ENCODE measurements at regions not wholly inside any gene's neighbourhood (a gene's known extent, or its start where the extent isn't known, plus 50 kb on each side); places are given as distances from the start of the nearest gene placed in this dataset.

DNA sequence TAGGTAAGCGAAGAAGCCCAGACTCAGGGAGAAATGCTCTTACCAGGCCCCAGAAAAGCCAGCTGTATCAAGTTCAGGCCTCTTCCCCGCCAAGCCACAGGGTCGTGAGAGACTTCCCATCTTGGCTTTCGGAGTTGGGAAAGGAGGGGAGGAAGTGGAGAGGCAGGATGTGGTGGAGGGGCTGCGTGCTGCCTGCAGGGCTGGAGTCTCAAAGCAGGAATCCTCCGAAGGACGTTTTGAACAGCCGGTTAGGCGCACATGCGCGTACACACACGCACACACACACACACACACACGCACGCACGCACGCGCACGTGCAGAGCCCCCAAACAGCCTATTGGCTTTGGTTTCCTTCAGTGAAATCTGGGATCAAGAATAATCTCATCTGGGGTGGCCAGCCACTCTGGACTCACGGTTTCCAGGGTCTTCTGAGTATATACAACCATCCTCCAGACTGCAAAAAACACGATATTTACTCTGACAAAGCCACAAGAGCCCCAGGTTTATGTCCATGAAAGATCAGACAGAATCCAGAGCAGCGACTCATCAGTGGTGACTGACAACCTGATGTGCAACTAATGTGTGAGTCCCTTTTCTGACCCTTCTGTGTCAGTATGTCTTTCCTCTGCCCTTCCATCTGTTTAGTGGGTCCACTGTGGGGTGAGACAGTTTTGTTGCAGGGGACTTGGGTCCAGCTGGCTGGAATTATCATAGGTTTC is 115.0 kb upstream of the ZNF438 start:
- DNase-seq, result no peak

GRCh38 chr10:31147210-31147608 is 115.5 kb upstream of the ZNF438 start:
- DNase-seq, result no peak

DNA sequence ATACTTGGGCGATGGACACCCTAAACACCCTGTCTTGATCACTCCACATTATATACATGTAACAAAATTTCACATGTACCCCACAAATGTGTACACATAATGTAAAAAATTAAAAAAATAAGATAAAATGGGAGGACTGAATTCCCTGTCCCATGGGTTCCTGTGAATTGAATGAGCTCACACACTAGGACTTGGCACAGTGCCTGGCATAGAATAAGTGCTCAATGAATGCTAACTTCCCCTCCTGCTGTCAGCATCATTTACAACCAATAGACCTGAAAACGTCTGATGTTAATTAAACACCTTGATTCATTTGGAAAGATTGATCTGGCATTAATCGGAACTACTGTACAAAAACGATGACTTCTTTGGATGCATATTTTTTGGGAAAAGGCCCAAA is 117.3 kb upstream of the ZNF438 start:
- no peak for DNase-seq

DNA sequence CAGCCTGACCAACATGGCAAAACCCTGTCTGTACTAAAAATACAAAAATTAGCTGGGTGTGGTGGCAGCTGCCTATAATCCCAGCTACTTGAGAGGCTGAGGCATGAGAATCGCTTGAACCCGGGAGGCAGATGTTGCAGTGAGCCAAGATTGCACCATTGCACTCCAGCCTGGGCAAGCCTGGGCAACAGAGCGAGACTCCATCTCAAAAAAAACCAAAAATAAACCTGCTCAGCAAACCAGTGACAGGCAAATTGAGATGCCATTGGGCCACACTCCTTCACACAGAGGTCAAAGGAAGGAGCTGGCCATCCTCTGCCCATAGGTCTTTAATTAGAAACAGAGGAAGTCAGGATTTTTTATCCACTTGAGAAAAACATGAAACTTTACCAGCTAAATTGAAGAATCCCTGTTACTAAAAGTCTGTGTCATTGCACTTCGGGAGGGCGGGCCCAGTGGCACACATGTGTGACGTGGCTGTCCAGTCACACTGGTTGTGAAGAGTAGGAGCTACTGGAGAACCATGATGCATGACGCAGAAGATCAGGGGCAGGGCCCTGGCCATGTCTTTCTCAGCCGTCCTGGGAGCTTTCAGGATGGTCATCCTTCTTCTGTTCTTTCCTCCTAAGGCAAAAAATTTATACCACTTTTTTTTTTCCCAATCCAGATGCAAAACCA is 118.3 kb upstream of the ZNF438 start:
- DNase-seq, result no peak

- DNase-seq, result no peak
These were observed 119.6 kb upstream of the ZNF438 start for GRCh38 chr10:31151301-31151700.

DNA sequence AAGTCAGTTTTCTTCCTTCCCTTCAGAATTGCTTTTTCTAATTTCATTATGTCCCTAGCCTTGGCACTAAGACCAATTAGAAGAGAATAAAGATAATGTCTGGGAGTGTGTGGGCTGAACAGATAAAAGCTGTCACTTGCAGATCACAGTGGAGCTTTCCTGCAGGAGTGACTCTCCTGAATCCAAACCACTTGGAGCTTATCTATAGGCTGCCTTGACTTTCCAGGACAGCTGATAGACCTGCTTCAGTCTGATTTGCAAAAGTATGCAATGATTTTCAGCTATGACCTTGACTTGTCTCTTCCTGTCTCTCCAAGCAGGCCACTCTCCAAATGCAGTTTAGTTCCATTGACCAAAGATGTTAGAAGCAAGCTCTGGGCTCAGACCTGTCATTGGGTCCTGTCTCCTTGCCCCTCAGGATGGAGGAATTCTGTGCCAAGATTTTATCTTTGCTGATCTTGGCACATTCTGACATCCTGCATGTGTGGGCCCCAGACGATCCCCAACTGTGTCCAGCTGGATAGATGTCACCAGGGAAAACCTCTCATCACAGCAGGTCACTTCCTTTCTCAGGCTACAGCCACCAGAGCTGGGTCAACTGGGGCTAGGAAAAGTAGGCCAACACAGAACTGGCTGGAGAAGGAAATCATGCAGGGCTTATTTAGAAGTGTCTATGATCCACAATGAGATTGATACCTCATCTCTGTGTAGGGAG is 120.9 kb upstream of the ZNF438 start:
- DNase-seq, result no peak

GRCh38 chr10:31153161-31153560 is 121.5 kb upstream of the ZNF438 start:
- no peak for DNase-seq

DNA sequence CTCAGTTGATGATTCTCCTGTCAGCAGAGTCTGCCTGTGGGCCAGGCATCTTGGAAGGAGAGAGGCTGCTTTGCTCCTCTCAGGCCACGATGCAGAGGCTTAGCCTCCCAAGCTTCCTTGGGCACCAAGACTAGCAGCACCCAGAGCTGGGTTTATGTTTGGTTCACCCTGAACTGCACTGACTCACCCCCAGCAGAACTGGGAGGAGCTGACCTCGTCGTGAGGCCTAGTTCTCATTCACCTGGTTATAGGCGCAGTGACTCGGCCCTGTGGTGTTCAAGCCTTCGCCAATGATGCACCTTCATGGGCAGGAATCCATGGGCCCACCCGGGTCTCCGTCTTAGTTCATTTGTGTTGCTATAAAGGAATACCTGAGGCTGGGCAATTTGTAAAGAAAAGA is 122.0 kb upstream of the ZNF438 start:
- DNase-seq, result no peak

DNA sequence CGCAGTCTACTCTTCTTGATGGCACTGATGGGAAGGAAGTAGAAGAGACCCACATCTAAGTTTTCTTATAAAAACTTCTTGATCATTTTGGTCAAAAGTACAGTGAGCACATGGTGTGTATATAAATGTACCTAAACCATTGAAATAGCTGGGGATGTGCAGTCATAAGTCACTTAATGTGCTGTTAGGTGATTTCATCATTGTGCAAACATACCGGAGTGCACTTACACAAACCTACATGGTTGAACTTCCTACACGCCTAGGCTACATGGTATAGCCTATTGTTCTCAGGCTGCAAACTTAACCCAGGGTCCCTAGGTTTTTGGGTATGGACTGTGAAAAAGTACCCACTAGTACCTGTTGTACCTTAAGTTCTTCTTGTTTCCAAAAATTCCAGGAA is 123.3 kb upstream of the ZNF438 start:
- no peak for DNase-seq

DNA sequence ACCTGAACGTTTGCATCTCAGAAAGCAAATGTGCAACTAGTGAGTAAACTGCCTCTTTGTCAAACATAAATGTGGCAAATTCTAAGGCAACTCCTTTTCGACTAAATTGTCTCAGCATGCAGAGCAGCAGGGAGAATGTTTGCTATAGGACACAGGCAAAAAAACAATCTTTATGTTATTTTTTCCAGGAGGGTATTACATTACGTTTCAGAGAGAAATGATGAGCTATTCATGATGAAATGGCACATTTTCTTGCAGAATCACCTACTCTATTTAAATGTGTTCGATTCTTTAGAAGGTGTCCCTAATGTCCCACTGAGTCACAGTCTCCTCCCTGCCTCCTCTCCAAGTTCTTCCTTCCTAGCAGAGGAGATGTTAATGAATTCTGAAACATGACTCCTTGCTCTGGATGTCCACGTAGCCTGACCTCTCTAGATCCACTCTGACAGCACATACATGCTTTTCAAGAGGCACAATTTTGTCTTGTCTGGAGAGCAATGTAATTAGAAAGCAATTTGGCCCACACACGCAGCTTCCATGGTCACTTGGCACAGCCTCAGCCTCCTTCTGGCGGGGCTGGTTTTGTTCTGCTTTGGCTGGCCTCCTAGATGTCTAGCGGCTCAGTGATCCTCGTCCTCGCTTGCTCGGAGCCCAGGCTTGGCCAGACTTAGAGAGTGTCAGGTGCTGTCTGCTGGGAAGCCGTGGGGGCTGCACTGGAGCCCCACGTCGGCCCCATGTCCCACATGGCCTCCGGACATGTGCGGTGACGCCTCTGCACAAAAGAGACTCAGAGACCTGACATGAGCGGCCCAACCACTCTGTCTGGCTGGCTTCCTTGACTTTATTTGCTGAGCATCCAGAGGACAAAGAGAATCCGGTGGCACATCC is 125.7 kb upstream of the ZNF438 start:
- no peak for DNase-seq

- no peak for DNase-seq
These were observed 126.5 kb upstream of the ZNF438 start for GRCh38 chr10:31158011-31158658.

DNA sequence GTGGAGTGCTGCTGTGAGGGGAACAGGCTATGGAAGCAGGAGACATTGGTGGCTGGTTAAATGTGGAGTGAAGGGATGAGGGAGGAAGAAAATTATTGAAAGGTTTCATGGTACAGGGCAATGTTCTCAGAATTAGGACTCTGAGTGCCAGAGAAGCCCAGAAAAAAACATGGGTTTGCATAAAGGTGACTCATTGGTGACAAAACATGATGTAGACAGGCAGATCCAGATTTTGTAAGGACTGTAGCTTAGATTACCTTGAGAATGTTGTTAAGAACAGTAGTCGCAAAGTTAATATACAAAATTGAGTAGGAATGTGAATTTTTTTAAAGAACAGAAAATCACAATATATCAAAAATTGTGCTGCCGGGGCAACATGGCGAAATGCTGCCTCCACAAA is 134.9 kb upstream of the ZNF438 start:
- no peak for DNase-seq

- no peak for DNase-seq
These were observed 139.0 kb upstream of the ZNF438 start for GRCh38 chr10:31170636-31171035.

DNA sequence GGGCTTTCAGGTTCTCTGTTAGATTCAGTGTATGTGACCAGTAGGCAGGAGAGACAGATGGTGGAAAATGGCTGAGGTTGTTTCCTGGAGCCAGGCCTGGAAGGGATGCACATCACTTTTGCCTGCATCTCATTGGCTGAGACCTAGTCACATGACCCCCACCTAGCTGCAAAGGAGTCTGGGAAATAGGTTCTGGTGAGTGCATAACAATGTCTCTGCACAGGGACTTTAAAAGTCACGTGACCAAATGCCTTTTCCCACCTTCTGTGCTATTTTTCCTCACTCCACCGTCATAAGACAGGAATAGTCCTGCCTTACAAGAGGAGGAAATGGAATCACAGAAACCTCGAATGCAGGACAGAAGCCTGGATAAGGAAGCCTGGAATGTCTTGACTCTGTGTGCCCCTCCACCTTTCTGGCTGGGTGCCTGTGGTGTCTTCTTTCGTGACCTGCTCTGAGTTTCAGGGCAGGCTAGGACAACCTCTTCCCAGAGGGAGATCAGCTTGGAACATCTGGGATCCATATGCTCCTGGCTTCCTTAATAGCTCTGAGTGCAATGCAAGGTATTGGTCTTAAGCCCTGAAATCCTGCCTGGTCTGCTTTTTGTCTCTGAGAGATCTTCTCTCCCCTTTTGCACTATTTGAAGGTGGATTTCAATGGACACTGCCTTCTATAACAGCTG is 139.9 kb upstream of the ZNF438 start:
- DNase-seq, result no peak

GRCh38 chr10:31172925-31173324 is 141.3 kb upstream of the ZNF438 start:
- no peak for DNase-seq

DNA sequence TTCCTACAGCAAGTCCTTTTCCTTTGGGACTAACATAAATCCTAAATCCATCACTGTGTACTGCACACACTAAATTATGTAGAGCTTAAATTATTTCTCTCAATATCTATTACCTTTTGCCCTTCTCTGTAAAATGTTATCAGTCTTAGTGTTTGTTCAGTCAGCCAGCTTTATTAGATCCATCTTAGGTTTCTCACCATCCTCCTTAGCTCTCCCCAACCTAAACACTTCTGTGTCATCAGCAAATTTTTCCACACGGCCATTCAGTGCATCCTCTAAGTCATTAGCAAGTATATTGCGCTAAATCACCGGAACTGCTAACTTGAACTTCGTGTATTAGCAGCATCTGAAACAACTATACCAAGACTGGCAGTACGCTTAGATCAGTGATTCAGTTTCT is 142.1 kb upstream of the ZNF438 start:
- no peak for DNase-seq

DNA sequence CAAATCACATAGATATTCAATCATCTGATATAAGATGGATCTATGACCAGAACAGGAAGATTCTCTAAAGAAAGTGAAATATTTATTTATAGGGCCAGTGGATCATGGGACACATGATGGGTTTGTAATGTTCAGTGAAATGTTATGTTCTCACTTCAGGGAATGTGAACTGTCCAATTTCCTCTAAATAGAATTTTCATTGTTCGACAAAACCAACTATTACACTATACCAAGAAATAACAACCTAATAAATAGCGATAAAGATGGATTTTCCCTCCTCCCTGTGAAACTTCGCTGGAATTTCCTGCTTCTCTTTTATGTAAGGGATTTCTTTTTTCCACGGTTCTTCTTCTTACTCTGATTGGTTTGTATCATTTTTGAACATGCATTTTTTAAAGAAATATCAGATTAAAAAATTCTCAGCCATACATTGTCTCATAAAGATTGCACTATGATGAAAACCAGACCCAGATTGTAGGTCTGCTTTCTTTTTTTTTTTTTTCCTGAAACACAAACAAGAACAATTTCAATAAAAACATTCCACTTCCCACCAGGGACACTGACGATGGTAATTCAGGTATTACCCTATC is 139.8 kb upstream of the ZEB1 start:
- no peak for DNase-seq

DNA sequence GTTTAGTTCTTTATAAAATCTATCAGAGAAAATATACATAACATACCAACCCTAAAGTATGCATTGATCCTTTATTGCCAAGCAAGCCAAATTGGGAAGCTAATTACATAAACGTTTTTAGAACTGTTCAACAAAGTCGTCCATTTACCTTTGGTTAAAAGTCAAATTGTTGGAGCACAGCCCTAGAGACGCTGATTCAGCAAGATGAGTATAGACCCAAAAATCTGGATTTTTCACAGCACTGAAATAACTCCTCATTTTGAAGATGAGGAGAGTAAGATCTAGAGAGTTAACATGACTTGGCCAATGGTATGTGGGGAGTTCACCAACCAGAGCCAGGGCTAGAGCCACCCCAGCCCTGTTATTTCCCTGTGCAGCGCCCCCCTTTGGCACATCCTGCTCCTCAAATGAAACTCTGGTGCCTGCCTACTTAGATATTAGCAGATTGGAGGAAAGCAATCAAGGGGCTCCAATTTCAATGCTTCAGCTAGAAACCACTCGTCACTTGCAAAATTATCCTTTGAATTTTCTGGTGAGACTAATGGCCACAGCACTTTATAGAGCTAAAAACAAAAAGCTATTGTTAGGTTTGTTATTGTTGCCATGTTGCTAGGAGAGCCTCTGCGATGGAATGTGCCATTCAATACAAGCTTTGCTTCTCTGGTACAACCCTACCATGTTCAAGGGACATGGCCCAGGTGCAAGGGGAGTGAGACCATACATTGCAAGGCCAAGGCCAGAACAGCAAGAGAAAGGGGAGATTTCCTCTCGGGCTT is 132.6 kb upstream of the ZEB1 start:
- no peak for DNase-seq

- DNase-seq, result no peak
These were observed 131.8 kb upstream of the ZEB1 start for GRCh38 chr10:31187182-31187581.

GRCh38 chr10:31187607-31188210 is 131.3 kb upstream of the ZEB1 start:
- DNase-seq, result no peak

Measured in activated CD8-positive, alpha-beta memory T cell treated with anti-CD3 and anti-CD28 coated beads for 24 hours (primary cell).